Endothelial cell (in vitro differentiated cells): ENCODE measurements at regions not wholly inside any gene's neighbourhood (a gene's known extent, or its start where the extent isn't known, plus 50 kb on each side); places are given as distances from the start of the nearest gene placed in this dataset.

Experiments
- DNase-seq: peaks from one replicate; pipeline ENCODE4 v3.0.0; 2021; ENCODE audit warnings: low spot score
- H3K27ac Mint-ChIP-seq: one replicate; pipeline ENCODE4 v1.8.0; 2021; ENCODE audit warnings: mixed read lengths, inconsistent platforms; ENCODE audit not compliant: unreplicated experiment
- H3K27me3 Mint-ChIP-seq: one replicate; pipeline ENCODE4 v1.8.0; 2021; ENCODE audit warnings: mild to moderate bottlenecking, moderate library complexity, mixed read lengths, inconsistent platforms; ENCODE audit not compliant: unreplicated experiment
- H3K36me3 Mint-ChIP-seq: one replicate; pipeline ENCODE4 v1.8.0; 2021; ENCODE audit warnings: mild to moderate bottlenecking, low read depth, mixed read lengths, inconsistent platforms; ENCODE audit not compliant: unreplicated experiment
- H3K4me1 Mint-ChIP-seq: one replicate; pipeline ENCODE4 v1.8.0; 2021; ENCODE audit warnings: mild to moderate bottlenecking, mixed read lengths, inconsistent platforms; ENCODE audit not compliant: unreplicated experiment
- H3K4me3 Mint-ChIP-seq: one replicate; pipeline ENCODE4 v1.8.0; 2021; ENCODE audit warnings: mild to moderate bottlenecking, mixed read lengths, inconsistent platforms; ENCODE audit not compliant: unreplicated experiment
- H3K9me3 Mint-ChIP-seq: one replicate; pipeline ENCODE4 v1.8.0; 2021; ENCODE audit warnings: mixed read lengths, inconsistent platforms; ENCODE audit not compliant: unreplicated experiment
- TF ChIP-seq, protein P1 (sequence below): fragments of 200-600 bp; sonication (generic); IDR thresholded peaks from one replicate; pipeline ENCODE4 v1.5.0; 2021; ENCODE audit warnings: antibody characterized with exemption; ENCODE audit not compliant: unreplicated experiment

DNA sequence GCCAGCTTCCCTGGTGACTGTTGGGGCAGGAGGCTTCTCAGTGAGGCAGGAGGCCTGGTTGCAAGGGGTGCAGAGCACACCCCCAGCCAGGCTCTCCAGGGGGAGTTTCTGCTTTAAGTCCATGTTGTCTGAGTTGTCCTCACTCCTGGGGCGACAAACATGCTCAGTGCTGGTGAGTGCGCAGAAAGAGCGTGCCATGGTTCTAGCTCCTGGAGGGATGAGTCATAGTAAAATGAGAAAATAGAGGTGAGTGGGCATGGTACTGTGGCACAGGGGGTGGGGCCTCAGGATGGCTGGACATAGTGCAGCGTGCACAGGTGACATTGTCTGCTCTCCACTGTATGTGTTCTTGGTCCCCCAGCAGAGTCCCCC, 457.2 kb upstream of the HS6ST1 start:
- Mint-ChIP-seq H3K4me3 (no peak overlapping the region), H3K9me3 (no peaks in the 10 kb centered on the region), H3K4me1 (peaks cover 2% of the 10 kb centered on the region), H3K27ac (no peak overlapping the region), H3K36me3 (peaks cover 1% of the 10 kb centered on the region), H3K27me3 (peaks cover 7% of the 10 kb centered on the region)
- TF ChIP-seq, protein P1, sequence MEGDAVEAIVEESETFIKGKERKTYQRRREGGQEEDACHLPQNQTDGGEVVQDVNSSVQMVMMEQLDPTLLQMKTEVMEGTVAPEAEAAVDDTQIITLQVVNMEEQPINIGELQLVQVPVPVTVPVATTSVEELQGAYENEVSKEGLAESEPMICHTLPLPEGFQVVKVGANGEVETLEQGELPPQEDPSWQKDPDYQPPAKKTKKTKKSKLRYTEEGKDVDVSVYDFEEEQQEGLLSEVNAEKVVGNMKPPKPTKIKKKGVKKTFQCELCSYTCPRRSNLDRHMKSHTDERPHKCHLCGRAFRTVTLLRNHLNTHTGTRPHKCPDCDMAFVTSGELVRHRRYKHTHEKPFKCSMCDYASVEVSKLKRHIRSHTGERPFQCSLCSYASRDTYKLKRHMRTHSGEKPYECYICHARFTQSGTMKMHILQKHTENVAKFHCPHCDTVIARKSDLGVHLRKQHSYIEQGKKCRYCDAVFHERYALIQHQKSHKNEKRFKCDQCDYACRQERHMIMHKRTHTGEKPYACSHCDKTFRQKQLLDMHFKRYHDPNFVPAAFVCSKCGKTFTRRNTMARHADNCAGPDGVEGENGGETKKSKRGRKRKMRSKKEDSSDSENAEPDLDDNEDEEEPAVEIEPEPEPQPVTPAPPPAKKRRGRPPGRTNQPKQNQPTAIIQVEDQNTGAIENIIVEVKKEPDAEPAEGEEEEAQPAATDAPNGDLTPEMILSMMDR, result no peak
- no peak for DNase-seq

- no peak overlapping the region for H3K4me3 Mint-ChIP-seq
- TF ChIP-seq, protein P1, result no peak
- no peak overlapping the region for H3K27ac Mint-ChIP-seq
- H3K4me1 Mint-ChIP-seq, result peaks cover 2% of the 10 kb centered on the region
- no peaks in the 10 kb centered on the region for H3K9me3 Mint-ChIP-seq
- DNase-seq, result no peak
- peaks cover 4% of the 10 kb centered on the region for H3K36me3 Mint-ChIP-seq
- H3K27me3 Mint-ChIP-seq, result peaks cover 5% of the 10 kb centered on the region
These were observed 458.0 kb upstream of the HS6ST1 start for GRCh38 chr2:128776461-128777195.

DNA sequence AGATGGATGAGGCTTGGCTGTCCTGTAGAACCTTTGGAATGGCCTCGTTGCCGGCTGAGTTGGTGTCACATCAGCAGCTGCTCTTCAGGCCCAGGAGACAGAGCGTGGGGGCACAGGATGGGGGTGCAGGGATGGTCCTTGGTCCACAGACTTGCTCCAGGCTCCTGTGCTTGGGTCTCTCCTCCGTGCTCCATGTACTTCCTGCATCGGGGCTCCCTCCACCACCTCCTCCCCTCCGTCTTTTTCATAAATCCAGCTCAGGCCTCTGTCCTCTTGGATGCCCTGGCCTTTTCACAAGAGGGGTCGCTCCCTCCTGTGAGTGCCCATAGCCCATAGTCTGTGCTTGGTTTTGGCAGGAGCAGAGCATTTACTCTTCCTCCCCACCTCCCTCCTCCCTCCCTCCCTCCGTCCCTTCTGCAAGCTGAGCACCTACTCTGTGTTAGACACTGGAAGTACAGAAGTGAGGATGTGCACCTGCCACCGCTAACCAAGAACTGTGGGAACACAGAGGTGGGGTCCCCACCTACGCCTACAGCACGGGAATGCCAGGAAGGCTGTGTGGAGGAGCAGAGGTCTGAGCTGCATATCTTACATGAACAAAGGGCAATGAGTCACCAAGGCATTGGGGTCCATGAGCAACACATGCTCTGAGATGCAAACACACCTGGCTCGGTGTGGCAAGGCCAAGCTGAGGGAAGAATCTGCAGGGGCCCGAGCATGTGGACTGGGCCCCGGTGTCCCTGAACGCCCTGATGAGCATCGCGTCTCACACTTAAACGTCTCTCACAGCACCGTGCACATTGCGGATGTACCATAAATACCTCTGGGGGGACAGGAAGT, 458.7 kb upstream of the HS6ST1 start:
- TF ChIP-seq, protein P1, result no peak
- H3K4me3 Mint-ChIP-seq, result no peak overlapping the region
- no peak overlapping the region for H3K27ac Mint-ChIP-seq
- no peaks in the 10 kb centered on the region for H3K9me3 Mint-ChIP-seq
- H3K36me3 Mint-ChIP-seq, result peaks cover 4% of the 10 kb centered on the region
- peaks cover 2% of the 10 kb centered on the region for H3K4me1 Mint-ChIP-seq
- H3K27me3 Mint-ChIP-seq, result peaks cover 2% of the 10 kb centered on the region
- DNase-seq, result no peak

DNA sequence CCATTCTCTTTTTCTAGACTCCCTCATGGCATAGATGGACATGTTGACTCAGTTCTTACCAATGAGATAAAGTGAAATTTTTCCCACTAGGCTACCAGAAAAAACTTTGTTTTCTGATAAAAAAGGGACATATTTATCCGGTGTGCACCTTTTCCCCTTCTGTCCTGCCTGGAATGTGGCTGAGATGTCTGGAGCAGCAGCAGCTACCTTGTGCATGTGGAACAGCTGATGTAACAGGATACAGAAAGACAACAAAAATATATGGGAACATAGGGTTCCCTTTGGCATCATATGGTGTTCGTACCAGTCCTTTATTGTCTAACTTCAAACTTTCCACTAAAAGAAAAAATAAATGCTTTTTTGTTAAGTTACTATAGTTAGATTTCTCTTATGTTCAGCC, 460.2 kb upstream of the HS6ST1 start:
- Mint-ChIP-seq H3K4me3 (no peak overlapping the region), H3K27ac (no peak overlapping the region), H3K36me3 (peaks cover 4% of the 10 kb centered on the region), H3K4me1 (peaks cover 2% of the 10 kb centered on the region), H3K27me3 (peaks cover 9% of the 10 kb centered on the region), H3K9me3 (no peaks in the 10 kb centered on the region)
- DNase-seq, result no peak
- TF ChIP-seq, protein P1, result no peak
